Neural cell (in vitro differentiated cells): ENCODE measurements at regions not wholly inside any gene's neighbourhood (a gene's known extent, or its start where the extent isn't known, plus 50 kb on each side); places are given as distances from the start of the nearest gene placed in this dataset.

ENCODE experiments used
- H2AFZ ChIP-seq: fragments of 200-600, 300-800 bp; sonication (generic), shearing (Covaris generic); 2 replicates; pipeline ENCODE4 v1.6.0; 2014; ENCODE audit warnings: low read depth, mild to moderate bottlenecking, antibody characterized with exemption, low read length, moderate library complexity
- H3F3A ChIP-seq: fragments of 200-600 bp; shearing (Covaris generic); 2 replicates; pipeline ENCODE4 v1.6.1; 2016; ENCODE audit warnings: mild to moderate bottlenecking, moderate library complexity, mixed read lengths, antibody characterized with exemption, low read length; ENCODE audit not compliant: insufficient read depth, poor library complexity, severe bottlenecking
- H3K27ac ChIP-seq: fragments of 200-600, 300-800 bp; sonication (generic), shearing (Covaris generic); 2 replicates; pipeline ENCODE4 v1.5.1; 2014; ENCODE audit warnings: mild to moderate bottlenecking, low read length, moderate library complexity
- H3K27me3 ChIP-seq: fragments of 300-800, 200-600 bp; sonication (generic), shearing (Covaris generic); 2 replicates; pipeline ENCODE4 v1.6.0; 2014; ENCODE audit warnings: mild to moderate bottlenecking, low read depth, low read length, moderate library complexity; ENCODE audit not compliant: insufficient read depth
- H3K36me3 ChIP-seq: fragments of 300-800, 200-600 bp; sonication (generic), shearing (Covaris generic); 2 replicates; pipeline ENCODE4 v1.5.1; 2014; ENCODE audit warnings: mild to moderate bottlenecking, antibody characterized with exemption, low read length, moderate library complexity; ENCODE audit not compliant: insufficient read depth
- H3K4me2 ChIP-seq: fragments of 300-800, 200-600 bp; sonication (generic), shearing (Covaris generic); 2 replicates; pipeline ENCODE4 v1.6.0; 2014; ENCODE audit warnings: mild to moderate bottlenecking, low read length
- H3K4me3 ChIP-seq: fragments of 300-800, 200-600 bp; sonication (generic), shearing (Covaris generic); 2 replicates; pipeline ENCODE4 v1.5.1; 2014; ENCODE audit warnings: mild to moderate bottlenecking, low read length, moderate library complexity
- H3K79me2 ChIP-seq: fragments of 200-600 bp; shearing (Covaris generic); replicated peaks from 2 replicates; pipeline ENCODE4 v1.6.0; 2014; ENCODE audit warnings: mild to moderate bottlenecking, low read length, moderate library complexity; ENCODE audit not compliant: insufficient read depth
- H3K9ac ChIP-seq: fragments of 300-800, 200-600 bp; sonication (generic), shearing (Covaris generic); 2 replicates; pipeline ENCODE4 v1.6.1; 2016; ENCODE audit warnings: mild to moderate bottlenecking, low read length, mixed read lengths
- H3K9me2 ChIP-seq: fragments of 200-600 bp; shearing (Covaris generic); 2 replicates; pipeline ENCODE4 v1.6.1; 2016; ENCODE audit warnings: mild to moderate bottlenecking, low read length, mixed read lengths; ENCODE audit not compliant: insufficient read depth
- H3K9me3 ChIP-seq: fragments of 200-600, 300-800 bp; sonication (generic), shearing (Covaris generic); 2 replicates; pipeline ENCODE4 v1.6.1; 2016; ENCODE audit warnings: mild to moderate bottlenecking, mixed run types, low read length, moderate library complexity, mixed read lengths
- H4K20me1 ChIP-seq: fragments of 200-600 bp; shearing (Covaris generic); 2 replicates; pipeline ENCODE4 v1.6.1; 2016; ENCODE audit warnings: mild to moderate bottlenecking, mixed run types; ENCODE audit not compliant: insufficient read depth
- CTCF ChIP-seq: fragments of 450-650 bp; IDR thresholded peaks from 2 replicates; pipeline ENCODE4 v1.5.1; 2014; ENCODE audit warnings: antibody characterized with exemption, mild to moderate bottlenecking, moderate library complexity; ENCODE audit not compliant: poor library complexity, severe bottlenecking
- EP300 ChIP-seq: fragments of 450-650 bp; conservative IDR thresholded peaks from 2 replicates; pipeline ENCODE4 v1.6.1; 2014; ENCODE audit warnings: antibody characterized with exemption, mild to moderate bottlenecking, moderate library complexity; ENCODE audit not compliant: poor library complexity, severe bottlenecking
- EZH2 ChIP-seq: fragments of 200-600, 300-800 bp; shearing (Covaris generic), sonication (generic); IDR thresholded peaks from 2 replicates; pipeline ENCODE4 v1.6.1; 2014; ENCODE audit warnings: antibody characterized with exemption, low read length, borderline replicate concordance, mild to moderate bottlenecking; ENCODE audit not compliant: insufficient read depth, poor library complexity, severe bottlenecking
- MXI1 ChIP-seq: fragments of 450-650 bp; conservative IDR thresholded peaks from 2 replicates; pipeline ENCODE4 v1.6.1; 2014; ENCODE audit warnings: antibody characterized with exemption, mild to moderate bottlenecking; ENCODE audit not compliant: poor library complexity, severe bottlenecking
- POLR2AphosphoS5 ChIP-seq: IDR thresholded peaks from 2 replicates; pipeline ENCODE4 v1.6.1; 2012
- RAD21 ChIP-seq: fragments of 450-650 bp; conservative IDR thresholded peaks from 2 replicates; pipeline ENCODE4 v1.6.1; 2014; ENCODE audit warnings: antibody characterized with exemption, mild to moderate bottlenecking, moderate library complexity
- SMC3 ChIP-seq: fragments of 450-650 bp; conservative IDR thresholded peaks from 2 replicates; pipeline ENCODE4 v1.6.1; 2014; ENCODE audit warnings: antibody characterized with exemption, mild to moderate bottlenecking, moderate library complexity; ENCODE audit not compliant: poor library complexity
- TAF1 ChIP-seq: IDR thresholded peaks from 2 replicates; pipeline ENCODE4 v1.6.1; 2012; ENCODE audit warnings: low read depth
- TF ChIP-seq, protein P1 (sequence below): IDR thresholded peaks from 2 replicates; pipeline ENCODE4 v1.6.1; 2012; ENCODE audit warnings: borderline replicate concordance

- Histone ChIP-seq H3K9me2 (no peaks in the 10 kb centered on the region), H3K4me3 (no peak overlapping the region), H3K36me3 (no peaks in the 10 kb centered on the region), H2AFZ (no peak overlapping the region), H3K27me3 (no peaks in the 10 kb centered on the region), H3K4me2 (no peak overlapping the region), H4K20me1 (no peaks in the 10 kb centered on the region), H3K9me3 (no peaks in the 10 kb centered on the region), H3K27ac (no peak overlapping the region), H3K9ac (no peak overlapping the region), H3F3A (no peaks in the 10 kb centered on the region), H3K79me2 (no peaks in the 10 kb centered on the region)
- TF ChIP-seq RAD21 (no peak), EP300 (no peak), SMC3 (no peak), TAF1 (no peak), CTCF (no peak), POLR2AphosphoS5 (no peak)
- TF ChIP-seq, protein P1, sequence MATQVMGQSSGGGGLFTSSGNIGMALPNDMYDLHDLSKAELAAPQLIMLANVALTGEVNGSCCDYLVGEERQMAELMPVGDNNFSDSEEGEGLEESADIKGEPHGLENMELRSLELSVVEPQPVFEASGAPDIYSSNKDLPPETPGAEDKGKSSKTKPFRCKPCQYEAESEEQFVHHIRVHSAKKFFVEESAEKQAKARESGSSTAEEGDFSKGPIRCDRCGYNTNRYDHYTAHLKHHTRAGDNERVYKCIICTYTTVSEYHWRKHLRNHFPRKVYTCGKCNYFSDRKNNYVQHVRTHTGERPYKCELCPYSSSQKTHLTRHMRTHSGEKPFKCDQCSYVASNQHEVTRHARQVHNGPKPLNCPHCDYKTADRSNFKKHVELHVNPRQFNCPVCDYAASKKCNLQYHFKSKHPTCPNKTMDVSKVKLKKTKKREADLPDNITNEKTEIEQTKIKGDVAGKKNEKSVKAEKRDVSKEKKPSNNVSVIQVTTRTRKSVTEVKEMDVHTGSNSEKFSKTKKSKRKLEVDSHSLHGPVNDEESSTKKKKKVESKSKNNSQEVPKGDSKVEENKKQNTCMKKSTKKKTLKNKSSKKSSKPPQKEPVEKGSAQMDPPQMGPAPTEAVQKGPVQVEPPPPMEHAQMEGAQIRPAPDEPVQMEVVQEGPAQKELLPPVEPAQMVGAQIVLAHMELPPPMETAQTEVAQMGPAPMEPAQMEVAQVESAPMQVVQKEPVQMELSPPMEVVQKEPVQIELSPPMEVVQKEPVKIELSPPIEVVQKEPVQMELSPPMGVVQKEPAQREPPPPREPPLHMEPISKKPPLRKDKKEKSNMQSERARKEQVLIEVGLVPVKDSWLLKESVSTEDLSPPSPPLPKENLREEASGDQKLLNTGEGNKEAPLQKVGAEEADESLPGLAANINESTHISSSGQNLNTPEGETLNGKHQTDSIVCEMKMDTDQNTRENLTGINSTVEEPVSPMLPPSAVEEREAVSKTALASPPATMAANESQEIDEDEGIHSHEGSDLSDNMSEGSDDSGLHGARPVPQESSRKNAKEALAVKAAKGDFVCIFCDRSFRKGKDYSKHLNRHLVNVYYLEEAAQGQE: no peak
These were observed 92.8 kb downstream of the ZIC4 start for GRCh38 chr3:147313513-147313912.

DNA sequence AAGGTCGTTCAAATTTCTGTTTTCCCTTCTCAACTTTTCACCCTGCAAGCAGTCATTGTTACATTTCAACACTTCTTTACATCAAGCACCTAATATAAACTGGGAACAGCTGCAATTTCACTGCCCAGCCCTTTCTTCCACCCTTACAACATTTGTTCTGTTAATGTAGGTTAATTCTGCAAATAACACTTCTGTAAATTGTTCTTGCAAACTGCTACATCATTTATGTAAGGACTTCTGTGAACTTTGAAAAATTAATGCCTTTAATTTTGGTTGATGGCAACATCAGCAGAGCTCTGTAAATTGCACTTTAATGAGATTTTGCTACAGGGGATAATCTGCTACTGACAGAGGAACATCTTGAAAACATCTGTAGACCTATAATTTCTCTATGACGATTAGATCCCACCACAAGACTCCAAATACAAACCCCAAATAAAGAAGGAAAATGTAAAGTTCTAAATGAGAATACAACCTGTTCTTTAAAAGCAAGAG is 93.5 kb downstream of the ZIC4 start:
- no peak for TF ChIP-seq MXI1
- no peak for TF ChIP-seq CTCF
- no peak for TF ChIP-seq EP300
- no peak for TF ChIP-seq POLR2AphosphoS5
- no peak for TF ChIP-seq TAF1
- TF ChIP-seq, protein P1: no peak
- no peak for TF ChIP-seq EZH2
- TF ChIP-seq SMC3: no peak
- no peak for TF ChIP-seq RAD21
- Histone ChIP-seq H3K4me3 (no peak overlapping the region), H4K20me1 (no peaks in the 10 kb centered on the region), H2AFZ (no peak overlapping the region), H3F3A (no peaks in the 10 kb centered on the region), H3K4me2 (no peak overlapping the region), H3K27ac (no peak overlapping the region), H3K9me2 (no peaks in the 10 kb centered on the region), H3K36me3 (no peaks in the 10 kb centered on the region), H3K9me3 (no peaks in the 10 kb centered on the region), H3K79me2 (no peaks in the 10 kb centered on the region), H3K27me3 (no peaks in the 10 kb centered on the region), H3K9ac (no peak overlapping the region)
